Muscle layer of duodenum (tissue), 2 donors: ENCODE measurements at regions not wholly inside any gene's neighbourhood (a gene's known extent, or its start where the extent isn't known, plus 50 kb on each side); places are given as distances from the start of the nearest gene placed in this dataset.
"Not testable (repeated sequence)": the region's sequence is repeated elsewhere in the genome, so short reads cannot be mapped to it uniquely, and the experiment has no call there.

ENCODE experiments used
- H3K27ac ChIP-seq: one replicate; pipeline ENCODE4 v1.7.0; 2013; ENCODE audit warnings: mild to moderate bottlenecking, low read length
- H3K27me3 ChIP-seq: one replicate; pipeline ENCODE4 v1.7.0; 2013; ENCODE audit warnings: low read depth, mild to moderate bottlenecking, control low read depth, low read length
- H3K36me3 ChIP-seq, 2 donors: one replicate each; pipeline ENCODE4 v1.7.0; 2013; ENCODE audit warnings: low read length in 2 of 2, control low read depth in 1 of 2, mild to moderate bottlenecking in 1 of 2; ENCODE audit not compliant: insufficient read depth in 2 of 2, control insufficient read depth in 1 of 2
- H3K4me1 ChIP-seq, 2 donors: one replicate each; pipeline ENCODE4 v1.7.0; 2013; ENCODE audit warnings: low read length in 2 of 2, mild to moderate bottlenecking in 2 of 2, control low read depth in 1 of 2, moderate library complexity in 1 of 2; ENCODE audit not compliant: insufficient read depth in 2 of 2, control insufficient read depth in 1 of 2
- H3K4me3 ChIP-seq, 2 donors: one replicate each; pipeline ENCODE4 v1.7.0; 2013; ENCODE audit warnings: low read length in 2 of 2, low read depth in 1 of 2, mild to moderate bottlenecking in 1 of 2
- H3K9me3 ChIP-seq, 2 donors: one replicate each; pipeline ENCODE4 v1.7.0; 2013; ENCODE audit warnings: low read length in 2 of 2, control low read depth in 1 of 2, mild to moderate bottlenecking in 1 of 2; ENCODE audit not compliant: control insufficient read depth in 1 of 2
- donor health status: healthy.

- not testable (repeated sequence) for H3K27me3 ChIP-seq, H3K9me3 ChIP-seq, H3K36me3 ChIP-seq, H3K27ac ChIP-seq, H3K4me1 ChIP-seq, H3K4me3 ChIP-seq
These were observed 255.8 kb downstream of the ANKRD30B start for GRCh38 chr18:15003636-15004269.

DNA sequence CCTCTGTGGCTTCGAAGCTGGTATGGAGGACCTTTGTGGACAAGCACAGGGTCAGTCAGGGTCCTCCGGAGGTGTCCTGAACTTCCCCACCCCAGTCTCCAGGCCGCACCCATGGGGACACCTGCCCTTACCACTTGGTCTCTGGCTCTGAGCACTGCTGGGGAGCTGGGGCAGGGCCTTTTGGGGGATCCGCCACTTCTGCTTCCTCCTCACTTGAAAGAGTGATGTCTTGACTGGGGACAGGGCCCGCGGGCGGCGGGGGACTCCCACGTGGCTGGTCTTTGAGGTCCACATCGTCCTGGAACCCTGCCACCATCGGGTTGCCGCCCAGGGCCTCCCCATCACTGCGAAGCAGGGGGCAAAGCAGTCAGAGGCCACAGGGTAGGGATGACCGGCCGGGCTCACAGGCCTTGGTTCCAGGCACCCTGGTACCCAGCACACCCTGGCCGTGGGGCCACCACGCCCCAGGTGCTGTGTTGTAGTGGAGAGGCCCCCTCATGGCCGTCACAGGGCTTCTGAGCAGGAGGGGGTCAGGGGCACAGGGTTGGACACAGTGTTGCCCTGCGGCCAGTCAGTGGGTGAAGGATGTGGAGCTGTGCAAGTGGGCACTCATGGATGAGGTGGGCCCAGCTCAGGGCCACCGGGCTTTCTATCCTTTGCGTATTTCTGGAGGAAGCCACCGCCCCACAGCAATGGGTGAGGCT is 256.4 kb downstream of the ANKRD30B start:
- not testable (repeated sequence) for H3K9me3 ChIP-seq, H3K27ac ChIP-seq, H3K36me3 ChIP-seq, H3K4me1 ChIP-seq, H3K4me3 ChIP-seq, H3K27me3 ChIP-seq

GRCh38 chr18:15005313-15006130 is 257.6 kb downstream of the ANKRD30B start:
- Histone ChIP-seq H3K36me3 (no peaks in the 10 kb centered on the region), H3K9me3 (no peaks in the 10 kb centered on the region), H3K4me3 (no peak overlapping the region), H3K27ac (no peak overlapping the region), H3K4me1 (no peaks in the 10 kb centered on the region), H3K27me3 (no peaks in the 10 kb centered on the region)

GRCh38 chr18:15006616-15007015 is 258.6 kb downstream of the ANKRD30B start:
- H3K9me3 ChIP-seq, H3K4me3 ChIP-seq, H3K27me3 ChIP-seq: not testable (repeated sequence)

DNA sequence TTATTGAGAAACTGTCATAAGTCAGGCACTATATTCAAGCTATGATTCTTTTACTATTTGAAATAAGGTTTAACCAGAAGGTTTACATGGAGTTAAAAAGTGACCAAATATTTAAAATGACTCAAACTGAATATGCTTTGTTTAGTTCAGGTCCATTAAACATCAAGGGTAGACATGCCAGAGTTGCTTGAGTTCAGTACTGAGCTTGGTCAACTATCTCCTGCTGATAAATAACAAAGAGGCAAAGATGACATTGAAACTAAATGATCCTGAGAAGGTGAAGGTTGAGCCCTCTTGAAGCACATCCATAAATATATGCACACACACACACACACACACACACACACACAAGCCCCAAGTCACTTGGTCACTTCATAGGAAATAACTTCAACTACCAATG is 278.1 kb downstream of the ANKRD30B start:
- not testable (repeated sequence) for H3K36me3 ChIP-seq, H3K27ac ChIP-seq, H3K27me3 ChIP-seq, H3K4me3 ChIP-seq, H3K9me3 ChIP-seq, H3K4me1 ChIP-seq

More at GRCh38 chr18:15006616-15007015, 258.6 kb downstream of the ANKRD30B start:
- H3K36me3 ChIP-seq, H3K27ac ChIP-seq, H3K4me1 ChIP-seq: not testable (repeated sequence)

GRCh38 chr18:15028037-15028436 is 280.1 kb downstream of the ANKRD30B start:
- H3K27ac ChIP-seq, H3K4me3 ChIP-seq, H3K27me3 ChIP-seq, H3K4me1 ChIP-seq, H3K36me3 ChIP-seq, H3K9me3 ChIP-seq: not testable (repeated sequence)

DNA sequence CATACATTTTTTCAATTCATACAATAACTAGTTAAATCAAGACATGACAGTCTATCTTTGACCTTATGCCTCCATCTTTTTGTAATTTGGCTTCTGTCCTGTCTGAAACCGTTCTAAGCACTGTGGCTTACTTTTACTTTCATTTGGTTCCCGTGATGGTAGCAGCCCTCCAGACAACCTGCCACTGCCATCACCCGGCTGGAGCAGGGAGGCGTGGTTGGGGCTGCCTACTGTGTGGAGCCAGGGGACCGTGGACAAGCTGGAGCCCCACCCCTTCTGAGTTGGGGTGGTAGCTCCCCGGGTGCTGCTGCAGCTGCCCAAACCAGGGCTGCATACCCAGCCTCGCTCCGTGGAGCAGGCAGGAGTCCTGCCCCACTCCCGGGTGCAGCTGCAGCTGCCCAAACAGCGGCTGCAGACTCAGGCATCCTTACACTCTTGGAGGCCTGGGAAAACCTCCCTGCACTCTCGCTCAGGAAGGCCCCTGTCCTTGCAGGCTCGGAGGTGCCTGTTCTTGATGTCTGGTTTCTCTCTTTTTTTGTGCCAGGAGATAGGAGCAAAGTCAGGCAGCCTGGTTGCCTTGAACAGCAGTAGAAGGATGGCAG is 312.4 kb downstream of the ANKRD30B start:
- not testable (repeated sequence) for H3K27me3 ChIP-seq, H3K27ac ChIP-seq

DNA sequence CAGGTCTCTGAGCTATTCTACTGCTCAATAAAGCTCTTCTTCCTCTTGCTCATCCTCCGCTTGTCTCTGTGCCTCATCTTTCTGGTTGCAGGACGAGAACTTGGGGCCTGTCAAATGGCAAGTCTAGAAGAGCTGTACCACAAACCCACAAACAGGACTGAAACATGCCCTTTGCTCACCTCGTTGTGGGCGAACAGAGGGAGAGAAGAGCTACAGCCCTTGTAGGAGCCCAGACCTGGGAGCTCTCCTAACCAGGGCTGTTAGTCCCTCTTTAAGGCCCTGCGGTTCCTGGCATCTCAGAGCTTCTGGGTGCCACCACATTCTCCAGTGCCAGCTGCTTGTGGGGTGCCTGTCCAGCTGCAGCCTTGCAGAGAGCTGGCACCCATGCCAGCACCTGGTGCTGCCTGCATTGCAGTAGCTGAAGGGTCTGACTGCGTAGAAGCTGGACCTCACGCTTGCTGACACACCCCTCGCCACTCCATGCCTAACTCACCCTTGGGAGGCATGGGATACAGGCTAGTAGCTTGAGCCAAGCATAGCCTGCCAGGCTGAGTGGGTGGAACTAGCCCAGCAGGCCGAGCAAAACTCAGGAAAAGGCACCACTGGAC is 313.4 kb downstream of the ANKRD30B start:
- H3K4me1 ChIP-seq, H3K4me3 ChIP-seq, H3K9me3 ChIP-seq, H3K36me3 ChIP-seq, H3K27me3 ChIP-seq, H3K27ac ChIP-seq: not testable (repeated sequence)

More for the DNA sequence above, 312.4 kb downstream of the ANKRD30B start:
- not testable (repeated sequence) for H3K4me3 ChIP-seq, H3K36me3 ChIP-seq, H3K4me1 ChIP-seq, H3K9me3 ChIP-seq

GRCh38 chr18:15066434-15066833 is 318.5 kb downstream of the ANKRD30B start:
- H3K9me3 ChIP-seq, H3K4me1 ChIP-seq, H3K4me3 ChIP-seq, H3K36me3 ChIP-seq, H3K27me3 ChIP-seq, H3K27ac ChIP-seq: not testable (repeated sequence)

DNA sequence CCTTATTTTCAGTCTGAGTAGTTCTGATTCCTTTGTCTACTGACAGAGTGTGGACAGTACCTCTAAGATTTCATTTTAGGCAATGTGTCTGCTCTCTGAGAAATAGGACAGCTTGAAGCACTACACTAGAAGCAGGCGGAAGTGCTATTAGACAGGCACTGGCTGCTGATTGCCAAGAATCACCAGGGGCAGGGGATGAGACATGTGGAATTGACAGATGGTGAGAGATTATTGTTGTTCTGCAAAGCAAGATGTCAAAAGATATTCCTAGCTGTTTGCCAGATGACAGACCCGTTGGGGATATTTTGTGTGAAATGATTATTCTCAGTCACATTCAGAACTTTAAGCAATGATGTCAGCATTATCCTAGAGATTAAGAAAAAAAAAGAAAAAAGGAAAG is 323.3 kb downstream of the ANKRD30B start:
- not testable (repeated sequence) for H3K27me3 ChIP-seq

More for the DNA sequence above, 323.3 kb downstream of the ANKRD30B start:
- not testable (repeated sequence) for H3K4me1 ChIP-seq, H3K4me3 ChIP-seq, H3K36me3 ChIP-seq, H3K9me3 ChIP-seq, H3K27ac ChIP-seq
